ENCODE measurements at regions not wholly inside any gene's neighbourhood (a gene's known extent, or its start where the extent isn't known, plus 50 kb on each side); places are given as distances from the start of the nearest gene placed in this dataset.

DNA sequence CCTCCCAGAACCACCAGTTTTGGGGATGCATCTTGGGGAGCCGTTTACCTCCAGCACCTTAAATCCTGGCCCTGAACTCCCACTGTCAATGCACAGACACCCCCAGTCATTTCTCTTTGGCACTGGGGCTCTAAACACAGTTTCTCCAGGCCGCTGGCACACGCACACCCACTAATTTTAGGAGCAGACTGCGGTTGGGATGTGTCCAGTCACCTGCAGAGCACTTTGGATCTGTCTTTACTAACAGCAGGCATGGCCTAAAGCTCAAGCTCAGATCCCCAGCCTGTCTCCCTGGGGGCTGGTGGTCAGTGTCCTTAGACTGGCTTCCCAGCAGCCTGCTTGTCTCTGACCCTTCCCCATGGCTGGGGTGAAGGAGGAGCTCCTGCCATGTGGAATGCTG, 49.9 kb downstream of the SYNE3 start:
- Histone ChIP-seq H3K36me3 (ENCODE audit: insufficient read depth) (no peaks in the 10 kb centered on the region), H3K27ac (no peak overlapping the region; the same call in 1 of the 2 replicates), H3K4me1 (ENCODE audit: low read depth, poor library complexity, severe bottlenecking) (peaks cover 51% of the 10 kb centered on the region), H3K4me3 (IDR thresholded peaks at IDR 0.05; ENCODE audit: insufficient read depth, low read depth, low read length) (no peak overlapping the region), H4K20me1 (ENCODE audit: insufficient read depth) (no peaks in the 10 kb centered on the region), H3K27me3 (ENCODE audit: insufficient read depth, low read depth) (no peaks in the 10 kb centered on the region), H3K9ac (no peak overlapping the region), H3K4me2 (no peak overlapping the region), H3K79me2 (ENCODE audit: insufficient read depth, low read depth) (no peaks in the 10 kb centered on the region), H2AFZ (ENCODE audit: low read depth) (no peak overlapping the region)
- TF ChIP-seq, protein P1, sequence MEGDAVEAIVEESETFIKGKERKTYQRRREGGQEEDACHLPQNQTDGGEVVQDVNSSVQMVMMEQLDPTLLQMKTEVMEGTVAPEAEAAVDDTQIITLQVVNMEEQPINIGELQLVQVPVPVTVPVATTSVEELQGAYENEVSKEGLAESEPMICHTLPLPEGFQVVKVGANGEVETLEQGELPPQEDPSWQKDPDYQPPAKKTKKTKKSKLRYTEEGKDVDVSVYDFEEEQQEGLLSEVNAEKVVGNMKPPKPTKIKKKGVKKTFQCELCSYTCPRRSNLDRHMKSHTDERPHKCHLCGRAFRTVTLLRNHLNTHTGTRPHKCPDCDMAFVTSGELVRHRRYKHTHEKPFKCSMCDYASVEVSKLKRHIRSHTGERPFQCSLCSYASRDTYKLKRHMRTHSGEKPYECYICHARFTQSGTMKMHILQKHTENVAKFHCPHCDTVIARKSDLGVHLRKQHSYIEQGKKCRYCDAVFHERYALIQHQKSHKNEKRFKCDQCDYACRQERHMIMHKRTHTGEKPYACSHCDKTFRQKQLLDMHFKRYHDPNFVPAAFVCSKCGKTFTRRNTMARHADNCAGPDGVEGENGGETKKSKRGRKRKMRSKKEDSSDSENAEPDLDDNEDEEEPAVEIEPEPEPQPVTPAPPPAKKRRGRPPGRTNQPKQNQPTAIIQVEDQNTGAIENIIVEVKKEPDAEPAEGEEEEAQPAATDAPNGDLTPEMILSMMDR (conservative IDR thresholded peaks at IDR 0.05; ENCODE audit: low read depth, low read length): no peak

- Histone ChIP-seq H3K79me2 (ENCODE audit: insufficient read depth, low read depth) (no peaks in the 10 kb centered on the region), H3K9ac (no peak overlapping the region), H2AFZ (ENCODE audit: low read depth) (no peak overlapping the region), H3K4me3 (IDR thresholded peaks at IDR 0.05; ENCODE audit: insufficient read depth, low read depth, low read length) (no peak overlapping the region), H3K4me1 (ENCODE audit: low read depth, poor library complexity, severe bottlenecking) (peaks cover 56% of the 10 kb centered on the region), H3K27me3 (ENCODE audit: insufficient read depth, low read depth) (no peaks in the 10 kb centered on the region), H4K20me1 (ENCODE audit: insufficient read depth) (no peaks in the 10 kb centered on the region), H3K27ac (peak overlapping the region; percentile 22; the same call in 1 of the 2 replicates), H3K4me2 (no peak overlapping the region; the same call in 1 of the 2 replicates), H3K36me3 (ENCODE audit: insufficient read depth) (no peaks in the 10 kb centered on the region)
- TF ChIP-seq, protein P1 (conservative IDR thresholded peaks at IDR 0.05; ENCODE audit: low read depth, low read length): no peak
These were observed 50.5 kb downstream of the SYNE3 start for GRCh38 chr14:95465936-95466335.

DNA sequence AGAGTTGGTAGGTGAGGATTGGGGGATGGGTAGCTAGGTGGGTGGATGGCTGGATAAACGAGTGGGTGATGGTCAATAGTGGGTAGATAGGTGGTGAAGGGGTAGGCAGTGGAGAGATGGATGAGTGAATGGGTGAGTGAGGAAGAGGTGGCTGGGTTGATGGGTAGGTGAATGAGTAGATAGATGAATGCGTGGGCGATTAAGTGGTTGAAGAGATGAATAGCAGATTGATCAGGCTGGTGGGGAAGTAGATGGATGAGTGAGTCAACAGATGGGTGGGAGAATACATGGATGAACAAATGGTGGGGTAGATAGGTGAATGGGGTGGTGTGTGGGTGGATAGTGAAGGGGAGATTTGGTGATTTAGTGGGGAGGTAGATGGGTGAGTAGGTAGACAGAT, 51.1 kb downstream of the SYNE3 start:
- no peak overlapping the region for H3K9ac ChIP-seq
- H3K4me3 ChIP-seq (IDR thresholded peaks at IDR 0.05; ENCODE audit: insufficient read depth, low read depth, low read length): no peak overlapping the region
- peaks cover 56% of the 10 kb centered on the region for H3K4me1 ChIP-seq (ENCODE audit: low read depth, poor library complexity, severe bottlenecking)
- H3K4me2 ChIP-seq: peak overlapping the region; percentile 88; the same call in 1 of the 2 replicates
- no peaks in the 10 kb centered on the region for H3K27me3 ChIP-seq (ENCODE audit: insufficient read depth, low read depth)
- no peak overlapping the region for H2AFZ ChIP-seq (ENCODE audit: low read depth)
- H4K20me1 ChIP-seq (ENCODE audit: insufficient read depth): no peaks in the 10 kb centered on the region
- TF ChIP-seq, protein P1 (conservative IDR thresholded peaks at IDR 0.05; ENCODE audit: low read depth, low read length): no peak
- H3K27ac ChIP-seq: peak overlapping the region; percentile 93; the same call in 1 of the 2 replicates
- H3K36me3 ChIP-seq (ENCODE audit: insufficient read depth): no peaks in the 10 kb centered on the region
- H3K79me2 ChIP-seq (ENCODE audit: insufficient read depth, low read depth): no peaks in the 10 kb centered on the region

- Histone ChIP-seq H3K79me2 (ENCODE audit: insufficient read depth, low read depth) (no peaks in the 10 kb centered on the region), H2AFZ (ENCODE audit: low read depth) (no peak overlapping the region), H3K27ac (peak overlapping the region; percentile 93), H3K4me2 (peak overlapping the region; percentile 88), H3K4me3 (IDR thresholded peaks at IDR 0.05; ENCODE audit: insufficient read depth, low read depth, low read length) (no peak overlapping the region), H3K27me3 (ENCODE audit: insufficient read depth, low read depth) (no peaks in the 10 kb centered on the region), H3K36me3 (ENCODE audit: insufficient read depth) (no peaks in the 10 kb centered on the region), H3K9ac (peak overlapping the region; percentile 56; the same call in 1 of the 2 replicates), H3K4me1 (ENCODE audit: low read depth, poor library complexity, severe bottlenecking) (peaks cover 56% of the 10 kb centered on the region), H4K20me1 (ENCODE audit: insufficient read depth) (no peaks in the 10 kb centered on the region)
- TF ChIP-seq, protein P1 (conservative IDR thresholded peaks at IDR 0.05; ENCODE audit: low read depth, low read length): no peak
These were observed 51.9 kb downstream of the SYNE3 start for GRCh38 chr14:95464514-95464913.
